ENCODE measurements at regions not wholly inside any gene's neighbourhood (a gene's known extent, or its start where the extent isn't known, plus 50 kb on each side); places are given as distances from the start of the nearest gene placed in this dataset.

DNA sequence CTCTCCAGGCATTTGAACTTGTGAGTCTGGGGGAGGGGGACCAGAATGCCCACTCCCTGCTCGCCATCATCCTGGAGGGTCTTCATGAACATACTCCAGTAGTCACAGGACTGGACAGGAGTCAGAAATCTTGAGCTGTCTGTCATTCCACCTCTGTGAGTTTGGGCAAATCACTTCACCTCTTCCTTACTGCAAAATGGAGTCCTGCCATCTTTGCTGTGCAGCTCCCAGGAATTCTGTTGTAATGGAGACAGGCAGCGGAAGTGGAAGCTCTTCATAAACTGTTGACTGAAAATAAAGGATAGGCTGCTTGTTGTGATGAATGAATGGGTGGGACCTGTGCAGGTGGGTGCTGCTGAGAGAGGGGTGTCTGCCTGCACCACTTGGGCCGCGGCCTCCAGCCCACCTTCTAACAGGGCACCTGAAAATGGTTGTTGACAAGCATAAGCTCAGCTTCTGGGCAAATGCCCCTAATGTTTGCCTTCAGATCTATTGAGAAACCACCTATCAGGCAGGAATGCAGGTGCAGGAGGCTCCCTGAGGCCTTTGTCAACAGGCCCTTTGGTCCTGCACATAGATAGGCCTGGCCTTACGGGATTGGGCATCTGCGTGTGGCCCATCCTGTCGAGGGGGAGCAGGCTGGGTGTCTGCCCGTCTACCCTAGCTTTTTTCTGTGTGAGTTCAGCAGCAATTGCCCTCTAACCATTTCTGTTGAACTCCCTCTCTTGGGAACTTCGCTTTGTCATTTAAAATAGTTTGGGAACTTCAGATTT, 321.0 kb downstream of the RPS6KC1 start:
- Histone ChIP-seq H3K9me3 (ENCODE audit: control insufficient read depth in 3 of 3, low read length in 3 of 3) (no peaks in the 10 kb centered on the region), H3K9ac (ENCODE audit: low read depth in 1 of 3, low read length in 3 of 3) (no peak overlapping the region), H3K4me1 (ENCODE audit: control insufficient read depth in 3 of 3, insufficient read depth in 3 of 3, low read length in 3 of 3) (peaks cover 0 to 3% (median 0%) of the 10 kb centered on the region in 3 donors), H3K27me3 (ENCODE audit: control insufficient read depth in 3 of 3, insufficient read depth in 3 of 3, low read length in 3 of 3) (no peaks in the 10 kb centered on the region), H3K27ac (ENCODE audit: low read depth, low read length) (no peak overlapping the region), H3K36me3 (ENCODE audit: control insufficient read depth in 3 of 3, insufficient read depth in 3 of 3, low read length in 3 of 3) (no peaks in the 10 kb centered on the region), H3K4me3 (ENCODE audit: low read length in 3 of 3) (no peak overlapping the region)

DNA sequence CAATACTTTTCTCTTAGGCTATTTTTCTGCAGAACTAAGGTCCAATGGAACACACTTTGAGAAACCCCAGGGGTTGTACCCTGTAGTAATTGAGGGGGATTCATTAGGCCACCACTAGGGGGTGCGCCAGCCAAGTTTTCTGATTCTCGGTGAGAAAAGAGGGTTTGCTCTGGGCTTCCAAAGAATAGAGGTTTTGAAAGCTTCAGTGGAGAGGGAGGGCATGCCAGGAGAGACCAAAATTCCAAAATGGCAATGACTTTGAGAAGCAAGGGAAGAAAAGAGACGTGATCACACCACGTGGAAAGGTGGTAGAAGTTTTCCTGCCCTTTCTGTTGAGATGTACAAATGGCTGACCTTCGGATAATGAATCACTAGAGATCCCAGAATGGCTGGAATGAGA, 323.3 kb downstream of the RPS6KC1 start:
- Histone ChIP-seq H3K36me3 (ENCODE audit: control insufficient read depth in 3 of 3, insufficient read depth in 3 of 3, low read length in 3 of 3) (no peaks in the 10 kb centered on the region), H3K9ac (ENCODE audit: low read depth in 1 of 3, low read length in 3 of 3) (no peak overlapping the region), H3K27ac (ENCODE audit: low read depth, low read length) (no peak overlapping the region), H3K4me1 (ENCODE audit: control insufficient read depth in 3 of 3, insufficient read depth in 3 of 3, low read length in 3 of 3) (peaks cover 0 to 3% (median 0%) of the 10 kb centered on the region in 3 donors), H3K4me3 (ENCODE audit: low read length in 3 of 3) (no peak overlapping the region), H3K9me3 (ENCODE audit: control insufficient read depth in 3 of 3, low read length in 3 of 3) (no peaks in the 10 kb centered on the region), H3K27me3 (ENCODE audit: control insufficient read depth in 3 of 3, insufficient read depth in 3 of 3, low read length in 3 of 3) (no peaks in the 10 kb centered on the region)

DNA sequence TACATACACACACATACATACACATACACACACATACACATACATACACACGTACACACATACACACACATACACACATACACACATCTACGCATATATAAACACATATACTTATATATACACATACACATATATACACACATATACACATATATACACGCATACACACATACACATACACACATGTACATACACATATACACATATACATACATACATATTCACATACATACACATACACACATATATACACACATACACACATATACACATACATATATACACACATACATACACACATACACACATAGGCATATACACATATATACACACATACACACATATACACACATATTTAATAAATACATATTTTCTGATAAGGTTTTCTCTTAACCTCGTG, 324.0 kb downstream of the RPS6KC1 start:
- H3K27me3 ChIP-seq (ENCODE audit: control insufficient read depth in 3 of 3, insufficient read depth in 3 of 3, low read length in 3 of 3): no peaks in the 10 kb centered on the region
- no peaks in the 10 kb centered on the region for H3K36me3 ChIP-seq (ENCODE audit: control insufficient read depth in 3 of 3, insufficient read depth in 3 of 3, low read length in 3 of 3)
- H3K4me3 ChIP-seq (ENCODE audit: low read length in 3 of 3): no peak overlapping the region
- peaks cover 0 to 3% (median 0%) of the 10 kb centered on the region in 3 donors for H3K4me1 ChIP-seq (ENCODE audit: control insufficient read depth in 3 of 3, insufficient read depth in 3 of 3, low read length in 3 of 3)
- H3K9ac ChIP-seq (ENCODE audit: low read depth in 1 of 3, low read length in 3 of 3): no peak overlapping the region
- no peak overlapping the region for H3K27ac ChIP-seq (ENCODE audit: low read depth, low read length)
- H3K9me3 ChIP-seq (ENCODE audit: control insufficient read depth in 3 of 3, low read length in 3 of 3): no peaks in the 10 kb centered on the region

DNA sequence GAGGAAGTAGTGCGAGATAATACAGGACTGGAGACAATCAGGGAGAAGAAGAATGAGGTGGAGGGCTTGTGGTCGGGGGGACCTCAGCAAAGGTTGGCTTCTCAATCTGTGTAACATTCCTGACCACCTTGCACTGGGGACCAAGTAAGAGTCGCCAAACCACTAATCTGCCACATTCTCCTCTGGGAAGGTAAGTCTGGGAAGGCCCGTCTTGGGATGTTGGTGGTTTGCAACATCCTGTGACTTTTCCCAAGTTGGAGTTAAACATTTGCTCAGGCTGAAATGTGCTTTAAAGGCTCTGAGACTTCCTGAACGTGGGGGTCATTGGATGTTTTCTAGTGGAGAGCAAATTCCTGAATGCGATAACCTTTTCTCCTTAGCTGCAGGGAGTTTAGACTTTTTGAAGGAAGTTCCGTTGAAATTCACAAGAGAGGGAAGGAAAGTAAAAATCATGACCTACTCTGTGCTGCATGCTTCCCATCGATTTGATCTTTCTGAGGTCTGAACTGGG, 325.9 kb downstream of the RPS6KC1 start:
- Histone ChIP-seq H3K4me3 (ENCODE audit: low read length in 3 of 3) (no peak overlapping the region), H3K4me1 (ENCODE audit: control insufficient read depth in 3 of 3, insufficient read depth in 3 of 3, low read length in 3 of 3) (peaks cover 5 to 8% (median 5%) of the 10 kb centered on the region in 3 donors), H3K27ac (ENCODE audit: low read depth, low read length) (no peak overlapping the region), H3K9me3 (ENCODE audit: control insufficient read depth in 3 of 3, low read length in 3 of 3) (no peaks in the 10 kb centered on the region), H3K9ac (ENCODE audit: low read depth in 1 of 3, low read length in 3 of 3) (no peak overlapping the region), H3K36me3 (ENCODE audit: control insufficient read depth in 3 of 3, insufficient read depth in 3 of 3, low read length in 3 of 3) (no peaks in the 10 kb centered on the region), H3K27me3 (ENCODE audit: control insufficient read depth in 3 of 3, insufficient read depth in 3 of 3, low read length in 3 of 3) (no peaks in the 10 kb centered on the region)

DNA sequence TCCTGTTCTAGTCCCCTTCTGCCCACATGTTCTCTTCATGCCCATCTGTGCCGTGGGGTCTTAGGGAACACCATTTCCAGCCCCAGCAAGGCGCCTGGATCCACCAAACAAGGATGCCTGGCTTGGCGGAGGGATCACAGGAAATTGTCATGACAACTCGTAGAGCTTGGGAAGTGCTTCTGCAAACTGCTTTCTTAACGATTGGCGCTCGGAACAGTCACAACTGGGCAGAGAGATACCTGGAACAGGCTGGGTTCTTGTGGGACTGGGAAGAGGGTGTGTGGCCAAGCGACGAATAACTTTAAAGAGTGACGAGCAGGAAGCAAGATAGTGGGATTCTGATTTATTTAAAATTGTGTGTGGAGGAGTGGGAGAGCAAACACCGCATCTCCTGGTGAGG, 329.8 kb downstream of the RPS6KC1 start:
- no peaks in the 10 kb centered on the region for H3K36me3 ChIP-seq (ENCODE audit: control insufficient read depth in 3 of 3, insufficient read depth in 3 of 3, low read length in 3 of 3)
- H3K27ac ChIP-seq (ENCODE audit: low read depth, low read length): no peak overlapping the region
- H3K9me3 ChIP-seq (ENCODE audit: control insufficient read depth in 3 of 3, low read length in 3 of 3): no peaks in the 10 kb centered on the region
- H3K9ac ChIP-seq (ENCODE audit: low read depth in 1 of 3, low read length in 3 of 3): no peak overlapping the region
- peaks cover 6 to 8% (median 7%) of the 10 kb centered on the region in 3 donors for H3K4me1 ChIP-seq (ENCODE audit: control insufficient read depth in 3 of 3, insufficient read depth in 3 of 3, low read length in 3 of 3)
- H3K27me3 ChIP-seq (ENCODE audit: control insufficient read depth in 3 of 3, insufficient read depth in 3 of 3, low read length in 3 of 3): peaks cover 0 to 3% (median 0%) of the 10 kb centered on the region in 3 donors
- H3K4me3 ChIP-seq (ENCODE audit: low read length in 3 of 3): no peak overlapping the region

DNA sequence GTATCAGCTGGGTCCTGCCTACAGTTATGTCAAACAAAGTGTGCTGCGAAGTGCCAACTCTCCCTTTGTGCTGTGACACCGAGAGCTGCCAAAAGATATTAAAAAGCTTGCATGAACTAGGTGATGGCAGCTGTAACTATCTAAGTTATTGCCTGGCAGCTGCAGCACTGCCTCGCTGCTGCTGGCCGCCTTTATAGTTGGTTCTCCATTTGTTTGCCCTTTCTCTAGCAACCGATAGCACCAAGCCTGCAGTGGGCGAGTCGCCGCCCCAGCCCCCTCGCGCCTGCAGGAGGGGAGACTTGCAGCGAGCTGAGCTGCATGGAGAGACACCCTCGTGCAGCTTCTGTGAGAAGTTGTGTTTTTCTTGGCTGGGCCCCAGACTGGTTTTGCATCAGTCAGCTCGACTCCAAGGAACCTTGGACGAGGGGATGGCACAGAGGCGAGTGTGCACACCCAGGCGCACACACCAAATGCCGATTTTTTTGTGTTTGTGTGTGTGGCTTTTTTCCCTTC, 330.6 kb downstream of the RPS6KC1 start:
- Histone ChIP-seq H3K4me3 (ENCODE audit: low read length in 3 of 3) (peak overlapping the region; percentile 39 to 58 (median 53)), H3K4me1 (ENCODE audit: control insufficient read depth in 3 of 3, insufficient read depth in 3 of 3, low read length in 3 of 3) (peaks cover 6 to 8% (median 7%) of the 10 kb centered on the region in 3 donors), H3K9ac (ENCODE audit: low read depth in 1 of 3, low read length in 3 of 3) (peak overlapping the region in 2 of 3 donors; percentile 13 to 62), H3K27me3 (ENCODE audit: control insufficient read depth in 3 of 3, insufficient read depth in 3 of 3, low read length in 3 of 3) (peaks cover 0 to 3% (median 0%) of the 10 kb centered on the region in 3 donors), H3K9me3 (ENCODE audit: control insufficient read depth in 3 of 3, low read length in 3 of 3) (no peaks in the 10 kb centered on the region), H3K36me3 (ENCODE audit: control insufficient read depth in 3 of 3, insufficient read depth in 3 of 3, low read length in 3 of 3) (no peaks in the 10 kb centered on the region), H3K27ac (ENCODE audit: low read depth, low read length) (no peak overlapping the region)

DNA sequence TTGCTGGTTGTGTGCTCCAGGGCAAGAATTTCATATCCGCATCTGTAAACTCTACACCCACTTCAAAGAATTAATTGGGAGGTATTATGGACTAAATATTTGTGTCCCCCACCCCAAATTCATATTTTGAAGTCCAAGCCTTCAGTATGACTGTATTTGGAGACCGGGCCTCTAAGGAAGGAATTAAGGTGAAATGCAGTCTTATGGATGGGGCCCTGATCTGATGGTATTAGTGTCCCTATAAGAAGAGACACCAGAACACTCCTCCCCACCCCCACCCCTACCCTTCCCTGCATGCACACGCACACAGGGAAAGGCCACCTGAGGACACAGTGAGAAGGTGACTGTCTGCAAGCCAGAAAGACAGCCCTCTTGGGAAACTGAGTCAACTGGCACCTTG, 332.4 kb downstream of the RPS6KC1 start:
- Histone ChIP-seq H3K4me3 (ENCODE audit: low read length in 3 of 3) (no peak overlapping the region), H3K9me3 (ENCODE audit: control insufficient read depth in 3 of 3, low read length in 3 of 3) (no peaks in the 10 kb centered on the region), H3K27me3 (ENCODE audit: control insufficient read depth in 3 of 3, insufficient read depth in 3 of 3, low read length in 3 of 3) (peaks cover 0 to 3% (median 0%) of the 10 kb centered on the region in 3 donors), H3K36me3 (ENCODE audit: control insufficient read depth in 3 of 3, insufficient read depth in 3 of 3, low read length in 3 of 3) (no peaks in the 10 kb centered on the region), H3K9ac (ENCODE audit: low read depth in 1 of 3, low read length in 3 of 3) (no peak overlapping the region), H3K4me1 (ENCODE audit: control insufficient read depth in 3 of 3, insufficient read depth in 3 of 3, low read length in 3 of 3) (peaks cover 6 to 8% (median 7%) of the 10 kb centered on the region in 3 donors), H3K27ac (ENCODE audit: low read depth, low read length) (no peak overlapping the region)

DNA sequence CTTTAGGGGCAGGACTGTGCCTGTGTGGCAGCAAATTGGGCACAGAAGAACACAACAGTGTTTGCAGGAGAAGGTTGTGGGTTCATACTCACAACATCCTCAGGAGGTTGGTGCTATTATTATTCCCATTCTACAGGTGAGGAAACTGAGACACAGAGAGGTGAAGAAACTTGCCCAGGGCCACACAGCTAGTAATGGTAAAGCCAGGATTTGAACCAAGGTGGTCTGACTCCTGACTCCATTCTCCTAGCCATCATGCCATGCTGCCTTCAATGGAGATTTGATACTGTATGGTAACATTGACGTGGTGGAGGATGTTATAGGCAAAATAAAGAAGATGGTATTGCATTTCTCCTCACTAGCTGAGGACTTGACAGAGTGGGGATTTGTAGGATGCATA, 334.2 kb downstream of the RPS6KC1 start:
- peaks cover 0 to 3% (median 0%) of the 10 kb centered on the region in 3 donors for H3K27me3 ChIP-seq (ENCODE audit: control insufficient read depth in 3 of 3, insufficient read depth in 3 of 3, low read length in 3 of 3)
- no peaks in the 10 kb centered on the region for H3K9me3 ChIP-seq (ENCODE audit: control insufficient read depth in 3 of 3, low read length in 3 of 3)
- H3K4me3 ChIP-seq (ENCODE audit: low read length in 3 of 3): no peak overlapping the region
- peaks cover 6 to 8% (median 7%) of the 10 kb centered on the region in 3 donors for H3K4me1 ChIP-seq (ENCODE audit: control insufficient read depth in 3 of 3, insufficient read depth in 3 of 3, low read length in 3 of 3)
- no peak overlapping the region for H3K9ac ChIP-seq (ENCODE audit: low read depth in 1 of 3, low read length in 3 of 3)
- no peaks in the 10 kb centered on the region for H3K36me3 ChIP-seq (ENCODE audit: control insufficient read depth in 3 of 3, insufficient read depth in 3 of 3, low read length in 3 of 3)
- no peak overlapping the region for H3K27ac ChIP-seq (ENCODE audit: low read depth, low read length)

DNA sequence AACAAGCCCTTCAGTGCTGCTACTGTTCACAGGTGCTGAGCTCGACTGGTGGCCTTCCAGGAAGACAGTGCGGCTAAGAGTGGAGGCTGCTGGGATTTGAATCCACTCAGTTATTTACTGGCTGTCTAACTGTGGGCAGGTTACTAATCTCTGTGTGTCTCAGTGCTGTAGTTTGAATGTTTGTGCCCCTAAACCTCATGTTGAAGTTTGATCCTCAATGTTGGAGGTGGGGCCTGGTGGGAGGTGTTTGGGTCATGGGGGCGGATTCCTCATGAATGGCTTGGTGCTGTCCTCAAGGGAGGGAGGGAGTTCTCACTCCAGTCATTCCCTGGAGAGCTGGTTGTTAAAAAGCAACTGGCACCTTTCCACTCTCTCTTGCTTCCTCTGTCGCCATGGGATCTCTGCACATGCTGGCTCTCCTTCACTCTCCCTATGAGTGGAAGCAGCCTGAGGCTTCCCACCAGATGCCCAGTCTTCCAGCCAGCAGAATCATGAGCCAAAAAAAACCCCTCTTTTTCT, 334.8 kb downstream of the RPS6KC1 start:
- Histone ChIP-seq H3K9me3 (ENCODE audit: control insufficient read depth in 3 of 3, low read length in 3 of 3) (no peaks in the 10 kb centered on the region), H3K4me3 (ENCODE audit: low read length in 3 of 3) (no peak overlapping the region), H3K36me3 (ENCODE audit: control insufficient read depth in 3 of 3, insufficient read depth in 3 of 3, low read length in 3 of 3) (no peaks in the 10 kb centered on the region), H3K27ac (ENCODE audit: low read depth, low read length) (no peak overlapping the region), H3K27me3 (ENCODE audit: control insufficient read depth in 3 of 3, insufficient read depth in 3 of 3, low read length in 3 of 3) (peaks cover 0 to 3% (median 0%) of the 10 kb centered on the region in 3 donors), H3K9ac (ENCODE audit: low read depth in 1 of 3, low read length in 3 of 3) (no peak overlapping the region), H3K4me1 (ENCODE audit: control insufficient read depth in 3 of 3, insufficient read depth in 3 of 3, low read length in 3 of 3) (peaks cover 6 to 7% (median 7%) of the 10 kb centered on the region in 3 donors)

DNA sequence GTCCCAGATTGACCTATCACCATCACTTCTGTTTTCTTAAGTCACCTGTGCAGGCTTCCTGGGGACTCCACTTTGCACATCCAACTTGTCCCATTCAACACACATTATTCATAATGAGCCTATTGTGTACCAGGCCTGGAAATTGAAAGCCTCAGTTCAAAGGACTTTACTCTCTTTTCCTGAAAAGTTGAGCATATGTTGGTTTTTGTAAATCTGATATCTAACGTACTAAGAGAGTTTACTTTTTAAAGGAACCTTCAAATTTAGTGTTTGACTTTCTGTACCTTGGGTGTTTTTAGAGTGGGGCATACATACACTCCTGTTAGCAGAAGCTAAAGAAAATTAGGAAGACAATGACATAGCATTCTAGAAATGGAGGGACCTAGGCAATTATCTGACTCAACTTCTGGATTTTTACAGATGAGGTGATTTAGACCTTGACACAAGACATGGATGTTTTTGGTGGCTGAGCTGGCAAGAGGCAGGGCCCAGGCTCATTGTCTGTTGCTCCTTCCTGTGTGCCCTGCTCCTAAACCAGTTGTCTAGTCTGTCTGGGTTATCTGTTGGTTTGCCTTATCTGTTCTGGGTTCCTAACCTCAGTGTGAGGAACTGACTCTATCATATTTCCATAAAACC, 336.5 kb downstream of the RPS6KC1 start:
- Histone ChIP-seq H3K36me3 (ENCODE audit: control insufficient read depth in 3 of 3, insufficient read depth in 3 of 3, low read length in 3 of 3) (no peaks in the 10 kb centered on the region), H3K27me3 (ENCODE audit: control insufficient read depth in 3 of 3, insufficient read depth in 3 of 3, low read length in 3 of 3) (peaks cover 0 to 3% (median 0%) of the 10 kb centered on the region in 3 donors), H3K9me3 (ENCODE audit: control insufficient read depth in 3 of 3, low read length in 3 of 3) (no peaks in the 10 kb centered on the region), H3K4me1 (ENCODE audit: control insufficient read depth in 3 of 3, insufficient read depth in 3 of 3, low read length in 3 of 3) (no peaks in the 10 kb centered on the region), H3K27ac (ENCODE audit: low read depth, low read length) (no peak overlapping the region), H3K9ac (ENCODE audit: low read depth in 1 of 3, low read length in 3 of 3) (no peak overlapping the region), H3K4me3 (ENCODE audit: low read length in 3 of 3) (no peak overlapping the region)

Data from skeletal muscle tissue (tissue), 3 donors.